SK-N-MC (cell line): ENCODE measurements at regions not wholly inside any gene's neighbourhood (a gene's known extent, or its start where the extent isn't known, plus 50 kb on each side); places are given as distances from the start of the nearest gene placed in this dataset.

ENCODE experiments used
- DNase-seq: peaks from one replicate; pipeline ENCODE4 v3.0.0-alpha.2; 2011; ENCODE audit warnings: low read depth, low spot score
- H3K27ac ChIP-seq: fragments of 200-600 bp; sonication (generic); 2 replicates; pipeline ENCODE4 v1.5.1; 2016; ENCODE audit warnings: mixed run types
- H3K36me3 ChIP-seq: fragments of 200-600 bp; sonication (generic); 2 replicates; pipeline ENCODE4 v1.6.1; 2017; ENCODE audit warnings: antibody characterized with exemption, low read length, mixed read lengths; ENCODE audit not compliant: insufficient read depth
- H3K4me3 ChIP-seq: fragments of 200-600 bp; sonication (generic); 2 replicates; pipeline ENCODE4 v1.5.1; 2016
- H3K9ac ChIP-seq: fragments of 200-600 bp; sonication (generic); 2 replicates; pipeline ENCODE4 v1.8.0; 2017; ENCODE audit warnings: mixed run types, mixed read lengths; ENCODE audit not compliant: insufficient read length
- H3K9me3 ChIP-seq: fragments of 200-600 bp; sonication (generic); 2 replicates; pipeline ENCODE4 v1.6.1; 2017; ENCODE audit warnings: low read depth, mild to moderate bottlenecking, antibody characterized with exemption, low read length, moderate library complexity, mixed read lengths
- EZH2 ChIP-seq: fragments of 200-600 bp; sonication (generic); IDR thresholded peaks from one replicate; pipeline ENCODE4 v1.6.1; 2017; ENCODE audit warnings: antibody characterized with exemption
- FOXP2 ChIP-seq: optimal IDR thresholded peaks from 2 replicates; pipeline ENCODE3; 2011; ENCODE audit warnings: mild to moderate bottlenecking, moderate library complexity; ENCODE audit not compliant: insufficient read depth; ENCODE audit errors: extremely low read length, control extremely low read depth
- POLR2AphosphoS5 ChIP-seq: IDR thresholded peaks from 2 replicates; pipeline ENCODE4 v1.6.1; 2012; ENCODE audit warnings: mild to moderate bottlenecking, low read depth, low read length, borderline replicate concordance

- Histone ChIP-seq H3K36me3 (no peaks in the 10 kb centered on the region), H3K27ac (no peak overlapping the region), H3K4me3 (no peak overlapping the region), H3K9me3 (no peaks in the 10 kb centered on the region), H3K9ac (no peak overlapping the region)
- DNase-seq: no peak
- TF ChIP-seq EZH2 (no peak), POLR2AphosphoS5 (no peak), FOXP2 (no peak)
Observed at GRCh38 chr5:53239301-53239990, 129.9 kb upstream of the MOCS2 start.

- no peak for DNase-seq
- no peak for TF ChIP-seq FOXP2
- no peak for TF ChIP-seq EZH2
- Histone ChIP-seq H3K4me3 (no peak overlapping the region), H3K36me3 (no peaks in the 10 kb centered on the region), H3K9ac (no peak overlapping the region), H3K9me3 (no peaks in the 10 kb centered on the region), H3K27ac (no peak overlapping the region)
Observed at GRCh38 chr5:53240661-53241060, 131.1 kb upstream of the MOCS2 start.

GRCh38 chr5:53241572-53241971, 132.0 kb upstream of the MOCS2 start:
- no peak for DNase-seq
- no peaks in the 10 kb centered on the region for H3K36me3 ChIP-seq
- H3K4me3 ChIP-seq: no peak overlapping the region
- H3K9ac ChIP-seq: no peak overlapping the region
- H3K27ac ChIP-seq: no peak overlapping the region
- H3K9me3 ChIP-seq: no peaks in the 10 kb centered on the region
- TF ChIP-seq EZH2 (no peak), FOXP2 (no peak), POLR2AphosphoS5 (no peak)

- Histone ChIP-seq H3K27ac (no peak overlapping the region), H3K4me3 (no peak overlapping the region), H3K9me3 (no peaks in the 10 kb centered on the region), H3K9ac (no peak overlapping the region), H3K36me3 (no peaks in the 10 kb centered on the region)
- no peak for TF ChIP-seq EZH2
- TF ChIP-seq POLR2AphosphoS5: no peak
- TF ChIP-seq FOXP2: no peak
- no peak for DNase-seq
Observed at GRCh38 chr5:53243403-53243802, 133.8 kb upstream of the MOCS2 start.

- H3K4me3 ChIP-seq: no peak overlapping the region
- no peak overlapping the region for H3K27ac ChIP-seq
- no peaks in the 10 kb centered on the region for H3K36me3 ChIP-seq
- TF ChIP-seq EZH2 (no peak), POLR2AphosphoS5 (no peak), FOXP2 (no peak)
- H3K9ac ChIP-seq: no peak overlapping the region
- H3K9me3 ChIP-seq: no peaks in the 10 kb centered on the region
- no peak for DNase-seq
Observed at GRCh38 chr5:53246042-53246836, 136.7 kb upstream of the MOCS2 start.

GRCh38 chr5:53249529-53250200, 140.1 kb upstream of the MOCS2 start:
- H3K27ac ChIP-seq: no peak overlapping the region

GRCh38 chr5:53250201-53250550, 140.6 kb upstream of the MOCS2 start:
- TF ChIP-seq FOXP2 (no peak), POLR2AphosphoS5 (no peak), EZH2 (no peak)
- Histone ChIP-seq H3K36me3 (no peaks in the 10 kb centered on the region), H3K27ac (no peak overlapping the region), H3K9me3 (no peaks in the 10 kb centered on the region), H3K9ac (no peak overlapping the region), H3K4me3 (no peak overlapping the region)
- DNase-seq: no peak

More at GRCh38 chr5:53249529-53250200, 140.1 kb upstream of the MOCS2 start:
- Histone ChIP-seq H3K4me3 (no peak overlapping the region), H3K9me3 (no peaks in the 10 kb centered on the region), H3K9ac (no peak overlapping the region), H3K36me3 (no peaks in the 10 kb centered on the region)
- TF ChIP-seq FOXP2: no peak
- no peak for TF ChIP-seq POLR2AphosphoS5
- no peak for TF ChIP-seq EZH2
- DNase-seq: no peak

GRCh38 chr5:53253421-53253871, 143.9 kb upstream of the MOCS2 start:
- Histone ChIP-seq H3K9ac (no peak overlapping the region), H3K9me3 (no peaks in the 10 kb centered on the region), H3K36me3 (no peaks in the 10 kb centered on the region), H3K27ac (no peak overlapping the region), H3K4me3 (no peak overlapping the region)
- TF ChIP-seq POLR2AphosphoS5 (no peak), FOXP2 (no peak), EZH2 (no peak)
- DNase-seq: no peak
